KMS-11 (cell line): ENCODE measurements at regions not wholly inside any gene's neighbourhood (a gene's known extent, or its start where the extent isn't known, plus 50 kb on each side); places are given as distances from the start of the nearest gene placed in this dataset.
A peak's percentile ranks its signal among the peaks of the same experiment; 100 is the strongest.

Source experiments
- H2AFZ ChIP-seq: fragments of 200-600 bp; sonication (generic); 2 replicates; pipeline ENCODE4 v1.6.1; 2016; ENCODE audit warnings: antibody characterized with exemption, mixed run types, low read depth
- H3K27ac ChIP-seq: fragments of 200-600 bp; sonication (generic); 2 replicates; pipeline ENCODE4 v1.6.1; 2016; ENCODE audit warnings: mild to moderate bottlenecking, mixed run types
- H3K27me3 ChIP-seq: fragments of 200-600 bp; sonication (generic); 2 replicates; pipeline ENCODE4 v1.6.1; 2017; ENCODE audit warnings: mild to moderate bottlenecking, low read depth, mixed run types, moderate library complexity; ENCODE audit not compliant: insufficient read depth
- H3K36me3 ChIP-seq: fragments of 200-600 bp; sonication (generic); 2 replicates; pipeline ENCODE4 v1.6.1; 2017; ENCODE audit warnings: mild to moderate bottlenecking, mixed run types; ENCODE audit not compliant: insufficient read depth
- H3K4me1 ChIP-seq: fragments of 200-600 bp; sonication (generic); 2 replicates; pipeline ENCODE4 v1.6.1; 2016; ENCODE audit warnings: mild to moderate bottlenecking, low read depth, mixed run types; ENCODE audit not compliant: poor library complexity, severe bottlenecking
- H3K4me2 ChIP-seq: fragments of 200-600 bp; sonication (generic); 2 replicates; pipeline ENCODE4 v1.7.0; 2016; ENCODE audit warnings: mild to moderate bottlenecking, mixed run types
- H3K4me3 ChIP-seq: fragments of 200-600 bp; sonication (generic); IDR thresholded peaks from 2 replicates; pipeline ENCODE4 v1.6.1; 2017; ENCODE audit warnings: low read depth, low read length, mixed read lengths; ENCODE audit not compliant: insufficient read depth
- H3K79me2 ChIP-seq: fragments of 200-600 bp; sonication (generic); 2 replicates; pipeline ENCODE4 v1.6.1; 2016; ENCODE audit warnings: low read depth, mixed run types; ENCODE audit not compliant: insufficient read depth
- H3K9ac ChIP-seq: fragments of 200-600 bp; sonication (generic); 2 replicates; pipeline ENCODE4 v1.6.1; 2016; ENCODE audit warnings: mild to moderate bottlenecking, mixed run types
- H4K20me1 ChIP-seq: fragments of 200-600 bp; sonication (generic); 2 replicates; pipeline ENCODE4 v1.6.1; 2016; ENCODE audit warnings: mild to moderate bottlenecking, mixed run types; ENCODE audit not compliant: insufficient read depth
- CTCF ChIP-seq: fragments of 200-600 bp; sonication (generic); conservative IDR thresholded peaks from 2 replicates; pipeline ENCODE4 v1.6.1; 2017; ENCODE audit warnings: low read depth, mild to moderate bottlenecking, antibody characterized with exemption, low read length, moderate library complexity, mixed read lengths

- no peak overlapping the region for H3K4me2 ChIP-seq
- no peak overlapping the region for H3K9ac ChIP-seq
- H3K27ac ChIP-seq = no peak overlapping the region
- peaks cover 5% of the 10 kb centered on the region for H3K4me1 ChIP-seq
- H3K27me3 ChIP-seq = no peaks in the 10 kb centered on the region
- no peaks in the 10 kb centered on the region for H4K20me1 ChIP-seq
- no peaks in the 10 kb centered on the region for H3K36me3 ChIP-seq
- H3K79me2 ChIP-seq = no peaks in the 10 kb centered on the region
- no peak overlapping the region for H2AFZ ChIP-seq
- TF ChIP-seq CTCF = no peak
- H3K4me3 ChIP-seq = no peak overlapping the region
These were observed 1111.8 kb upstream of the POT1 start for GRCh38 chr7:126041472-126041871.

DNA sequence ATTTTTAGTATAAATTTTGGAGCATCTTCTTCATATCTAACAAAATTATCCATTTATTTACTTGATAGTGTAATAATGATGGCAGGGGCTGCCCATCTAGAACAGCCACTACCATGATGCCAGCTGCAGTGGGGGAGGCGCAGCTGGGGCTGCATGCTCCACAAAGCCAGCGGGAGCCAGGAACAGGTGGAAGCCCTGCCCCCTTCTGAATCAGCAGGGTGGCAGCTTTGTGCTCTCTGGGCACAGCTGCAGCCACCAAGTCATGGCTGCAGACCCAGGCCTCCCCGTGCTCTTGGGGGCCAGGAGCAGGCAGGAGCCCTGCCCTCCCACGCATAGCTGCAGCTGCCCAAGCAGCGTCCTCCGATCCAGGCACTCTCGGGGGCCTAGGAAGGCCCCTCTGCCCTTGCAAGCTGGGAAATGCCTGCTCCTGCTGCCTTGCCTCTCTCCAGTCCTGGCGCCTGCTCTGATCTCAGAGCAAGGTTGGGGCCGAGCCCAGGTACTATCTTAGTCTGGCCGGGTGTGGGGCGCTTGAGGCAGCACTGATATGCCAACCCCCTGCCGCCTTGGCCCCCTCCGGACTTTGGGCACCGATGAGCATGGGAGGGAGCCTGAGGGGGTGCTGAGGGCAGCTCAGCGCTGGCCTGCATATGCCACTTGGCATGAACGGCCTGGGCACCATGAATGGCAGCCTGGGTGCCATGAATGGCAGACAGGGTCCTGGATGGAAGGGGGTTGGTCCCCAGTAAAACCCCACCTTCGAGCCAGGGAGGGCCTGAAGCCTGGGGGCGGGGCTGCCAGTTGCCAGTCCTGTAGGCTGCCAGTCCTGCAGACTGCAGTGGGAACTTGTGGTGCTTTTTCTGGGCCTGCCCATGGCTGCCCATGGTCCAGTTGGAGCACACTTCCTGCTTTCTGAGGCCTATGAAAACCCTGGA lies 1110.8 kb upstream of the POT1 start:
- Histone ChIP-seq H3K27ac (no peak overlapping the region), H4K20me1 (no peaks in the 10 kb centered on the region), H3K4me3 (no peak overlapping the region), H3K4me1 (peaks cover 5% of the 10 kb centered on the region), H2AFZ (no peak overlapping the region), H3K9ac (no peak overlapping the region), H3K4me2 (no peak overlapping the region), H3K36me3 (no peaks in the 10 kb centered on the region), H3K79me2 (no peaks in the 10 kb centered on the region), H3K27me3 (no peaks in the 10 kb centered on the region)
- no peak for TF ChIP-seq CTCF

- no peaks in the 10 kb centered on the region for H4K20me1 ChIP-seq
- peaks cover 45% of the 10 kb centered on the region for H3K4me1 ChIP-seq
- H2AFZ ChIP-seq = peak overlapping the region; percentile 76
- H3K36me3 ChIP-seq = no peaks in the 10 kb centered on the region
- TF ChIP-seq CTCF = no peak
- peak overlapping the region; percentile 70 for H3K27ac ChIP-seq
- H3K79me2 ChIP-seq = no peaks in the 10 kb centered on the region
- H3K9ac ChIP-seq = peak overlapping the region; percentile 26; the same call in 1 of the 2 replicates
- H3K4me3 ChIP-seq = no peak overlapping the region
- H3K4me2 ChIP-seq = peak overlapping the region; percentile 86
- no peaks in the 10 kb centered on the region for H3K27me3 ChIP-seq
These were observed 1096.9 kb upstream of the POT1 start for GRCh38 chr7:126026421-126027088.

DNA sequence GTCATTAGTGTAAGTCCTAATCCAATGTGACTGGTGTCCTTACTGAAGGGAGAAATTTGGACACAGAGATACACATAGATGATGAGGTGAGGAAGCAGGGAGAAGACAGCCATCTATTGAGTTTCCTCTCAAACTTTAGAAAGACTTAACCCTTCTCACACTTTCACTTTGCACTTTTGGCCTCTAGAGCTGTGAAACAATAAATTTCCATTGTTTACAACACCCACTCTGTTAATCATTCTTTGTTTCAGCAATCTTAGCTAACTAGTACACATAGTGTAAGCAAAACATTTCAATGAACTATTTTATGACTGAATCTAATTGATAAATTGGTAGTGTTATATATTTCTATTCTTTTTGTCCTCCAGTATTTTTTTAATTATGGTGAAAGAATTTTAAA lies 1092.8 kb upstream of the POT1 start:
- no peaks in the 10 kb centered on the region for H3K79me2 ChIP-seq
- H4K20me1 ChIP-seq = no peaks in the 10 kb centered on the region
- H3K27me3 ChIP-seq = no peaks in the 10 kb centered on the region
- H3K4me1 ChIP-seq = peaks cover 42% of the 10 kb centered on the region
- no peak for TF ChIP-seq CTCF
- H3K9ac ChIP-seq = no peak overlapping the region
- H3K36me3 ChIP-seq = no peaks in the 10 kb centered on the region
- no peak overlapping the region for H3K4me2 ChIP-seq
- no peak overlapping the region for H3K4me3 ChIP-seq
- no peak overlapping the region for H2AFZ ChIP-seq
- H3K27ac ChIP-seq = no peak overlapping the region
